ENCODE measurements at regions not wholly inside any gene's neighbourhood (a gene's known extent, or its start where the extent isn't known, plus 50 kb on each side); places are given as distances from the start of the nearest gene placed in this dataset.

- no peaks in the 10 kb centered on the region for H3K27me3 ChIP-seq (ENCODE audit: insufficient read depth, low read length)
- no peak overlapping the region for H2AFZ ChIP-seq (ENCODE audit: low read depth, low read length, poor library complexity, severe bottlenecking)
- CTCF ChIA-PET, result no interaction called here
- H4K20me1 ChIP-seq (ENCODE audit: insufficient read depth), result no peaks in the 10 kb centered on the region
- H3K4me1 ChIP-seq (ENCODE audit: control insufficient read depth in 1 of 2, insufficient read depth in 2 of 2, low read length in 2 of 2), result peaks cover 0 to 10% of the 10 kb centered on the region in 2 experiments; a peak in 1 of 4 replicates
- H3K9ac ChIP-seq (ENCODE audit: low read length), result no peak overlapping the region
- H3K4me3 ChIP-seq (replicated peaks in 1 of 2; ENCODE audit: low read depth in 1 of 2, low read length in 2 of 2), result no peak overlapping the region
- no peaks in the 10 kb centered on the region for H3K36me3 ChIP-seq (ENCODE audit: control insufficient read depth in 1 of 2, insufficient read depth in 2 of 2, low read length in 2 of 2)
- no peaks in the 10 kb centered on the region for H3K79me2 ChIP-seq (ENCODE audit: insufficient read depth, low read length)
- H3K4me2 ChIP-seq (ENCODE audit: low read length), result 0 out of 2 replicates have a peak overlapping the region, but pooled peaks have one; percentile 5
- H3K9me2 ChIP-seq (ENCODE audit: insufficient read depth), result no peaks in the 10 kb centered on the region
- RAD21 ChIA-PET (ENCODE audit: low non-redundant PET in 1 of 2, low total read pairs in 2 of 2, uncharacterized antibody in 2 of 2, unreplicated experiment in 2 of 2), result no interaction called here
- no peaks in the 10 kb centered on the region for H3K9me3 ChIP-seq (ENCODE audit: control insufficient read depth in 1 of 2, insufficient read depth in 1 of 2, low read depth in 1 of 2, low read length in 2 of 2)
- H3K27ac ChIP-seq (ENCODE audit: low read depth, low read length), result no peak overlapping the region
- ATAC-seq (no peak), DNase-seq (ENCODE audit: low read depth, low spot score) (peak; percentile 21)
- TF ChIP-seq SIN3A (IDR thresholded peaks at IDR 0.05; ENCODE audit: low read depth) (no peak), ZNF274 (IDR thresholded peaks at IDR 0.05; ENCODE audit: low read depth, low read length) (no peak), ATF3 (IDR thresholded peaks at IDR 0.05) (no peak), SP1 (IDR thresholded peaks at IDR 0.05; ENCODE audit: low read depth) (no peak), YY1 (IDR thresholded peaks at IDR 0.05; ENCODE audit: extremely low read depth, insufficient replicate concordance, low read depth, low read length) (no peak), ZFX (IDR thresholded peaks at IDR 0.05) (no peak), FOSL1 (IDR thresholded peaks at IDR 0.05; ENCODE audit: low read depth) (peak; percentile 49), CBX3 (IDR thresholded peaks at IDR 0.05; ENCODE audit: low read depth) (no peak), RAD21 (IDR thresholded peaks at IDR 0.05; ENCODE audit: low read depth) (no peak), JUND (IDR thresholded peaks at IDR 0.05) (peak; percentile 60), EGR1 (IDR thresholded peaks at IDR 0.05; ENCODE audit: low read depth) (no peak), POLR2A (IDR thresholded peaks at IDR 0.05; ENCODE audit: borderline replicate concordance, extremely low read depth, insufficient read depth, insufficient read length) (no peak), MAX (IDR thresholded peaks at IDR 0.05) (no peak)
- POLR2A ChIA-PET, result no interaction called here
- intact Hi-C loops (cut with micrococcal nuclease), result no loop called here
- BruUV-seq (replicated peaks), result no TSS peak
Observed at GRCh38 chr1:29579821-29580425, 343.6 kb downstream of the PTPRU start.

- Histone ChIP-seq H2AFZ (ENCODE audit: low read depth, low read length, poor library complexity, severe bottlenecking) (no peak overlapping the region), H3K4me2 (ENCODE audit: low read length) (no peak overlapping the region), H3K4me1 (ENCODE audit: control insufficient read depth in 1 of 2, insufficient read depth in 2 of 2, low read length in 2 of 2) (peaks cover 0 to 10% of the 10 kb centered on the region in 2 experiments; a peak in 1 of 4 replicates), H3K36me3 (ENCODE audit: control insufficient read depth in 1 of 2, insufficient read depth in 2 of 2, low read length in 2 of 2) (no peaks in the 10 kb centered on the region), H3K27me3 (ENCODE audit: insufficient read depth, low read length) (no peaks in the 10 kb centered on the region), H4K20me1 (ENCODE audit: insufficient read depth) (no peaks in the 10 kb centered on the region), H3K4me3 (replicated peaks in 1 of 2; ENCODE audit: low read depth in 1 of 2, low read length in 2 of 2) (no peak overlapping the region), H3K9ac (ENCODE audit: low read length) (no peak overlapping the region), H3K79me2 (ENCODE audit: insufficient read depth, low read length) (no peaks in the 10 kb centered on the region), H3K9me2 (ENCODE audit: insufficient read depth) (no peaks in the 10 kb centered on the region), H3K27ac (ENCODE audit: low read depth, low read length) (no peak overlapping the region), H3K9me3 (ENCODE audit: control insufficient read depth in 1 of 2, insufficient read depth in 1 of 2, low read depth in 1 of 2, low read length in 2 of 2) (no peaks in the 10 kb centered on the region)
- BruUV-seq (replicated peaks), result no TSS peak
- TF ChIP-seq SP1 (IDR thresholded peaks at IDR 0.05; ENCODE audit: low read depth) (no peak), REST (IDR thresholded peaks at IDR 0.05; ENCODE audit: low read depth) (no peak), TCF7L2 (IDR thresholded peaks at IDR 0.05; ENCODE audit: borderline replicate concordance, extremely low read depth, insufficient read depth, insufficient read length) (no peak), FOSL1 (IDR thresholded peaks at IDR 0.05; ENCODE audit: low read depth) (no peak), SIN3A (IDR thresholded peaks at IDR 0.05; ENCODE audit: low read depth) (no peak)
- intact Hi-C loops (cut with micrococcal nuclease), result no loop called here
- ATAC-seq (no peak), DNase-seq (ENCODE audit: low read depth, low spot score) (no peak)
- CTCF ChIA-PET, result no interaction called here
- POLR2A ChIA-PET, result no interaction called here
- RAD21 ChIA-PET (ENCODE audit: low non-redundant PET in 1 of 2, low total read pairs in 2 of 2, uncharacterized antibody in 2 of 2, unreplicated experiment in 2 of 2), result no interaction called here
Observed at GRCh38 chr1:29577512-29577911, 341.2 kb downstream of the PTPRU start.

Measured in HCT116 (cell line).